Upper lobe of right lung (tissue), 1 donor: ENCODE measurements at regions not wholly inside any gene's neighbourhood (a gene's known extent, or its start where the extent isn't known, plus 50 kb on each side); places are given as distances from the start of the nearest gene placed in this dataset.

Experiments used
- ATAC-seq: fragments of 200-7000 bp; cut with Tn5 transposase; one replicate; pipeline ENCODE4 v1.9.1; 2020; ENCODE audit warnings: mild to moderate bottlenecking, moderate library complexity
- DNase-seq: peaks from one replicate; pipeline ENCODE4 v3.0.0-alpha.2; 2020
- H3K27ac ChIP-seq: fragments of 200-600 bp; one replicate; pipeline ENCODE4 v1.8.0; 2022
- H3K27me3 ChIP-seq: fragments of 200-600 bp; one replicate; pipeline ENCODE4 v1.8.0; 2022; ENCODE audit warnings: mild to moderate bottlenecking
- H3K36me3 ChIP-seq: fragments of 200-600 bp; one replicate; pipeline ENCODE4 v1.8.0; 2022
- H3K4me1 ChIP-seq: fragments of 200-600 bp; one replicate; pipeline ENCODE4 v1.8.0; 2022
- H3K4me3 ChIP-seq: fragments of 200-600 bp; one replicate; pipeline ENCODE4 v1.8.0; 2022; ENCODE audit warnings: mild to moderate bottlenecking
- H3K9me3 ChIP-seq: fragments of 200-600 bp; one replicate; pipeline ENCODE4 v1.8.0; 2022
- CTCF ChIP-seq: fragments of 200-600 bp; IDR thresholded peaks from one replicate; pipeline ENCODE4 v1.8.0; 2022; ENCODE audit warnings: antibody characterized with exemption
- intact Hi-C: fragments of 100-400 bp; cut with DNase I; formaldehyde crosslinking; loops from one replicate; pipeline ENCODE4 v1.11.0; 2022
- donor health status: DM: no; HTN: yes; CAD: no; lungs with severe emphysema.

GRCh38 chr7:32283546-32283945, 206.6 kb downstream of the LSM5 start:
- H3K4me1 ChIP-seq: no peaks in the 10 kb centered on the region
- H3K27ac ChIP-seq: no peak overlapping the region
- H3K9me3 ChIP-seq: no peaks in the 10 kb centered on the region
- no peak overlapping the region for H3K4me3 ChIP-seq
- TF ChIP-seq CTCF: no peak
- ATAC-seq (no peak), DNase-seq (no peak)
- no peaks in the 10 kb centered on the region for H3K27me3 ChIP-seq
- intact Hi-C loops: no loop called here
- H3K36me3 ChIP-seq: no peaks in the 10 kb centered on the region

DNA sequence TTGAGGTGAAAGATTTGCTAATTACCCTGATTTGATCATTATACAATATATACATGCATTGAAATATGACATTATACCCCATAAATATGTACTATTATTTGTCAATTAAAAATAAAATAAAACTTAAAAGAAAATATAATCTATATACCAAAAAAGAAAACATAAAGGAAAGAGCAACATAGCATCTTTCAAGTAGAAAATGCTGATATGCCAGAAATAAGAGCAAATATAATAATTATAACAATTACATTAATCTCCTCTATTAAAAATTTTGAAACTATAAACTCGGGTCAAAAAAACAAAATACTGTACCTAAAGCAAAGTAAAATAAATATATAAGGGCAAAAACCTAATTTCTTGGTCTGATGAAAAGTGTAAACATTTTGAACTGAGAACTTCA, 209.3 kb upstream of the PDE1C start:
- intact Hi-C loops: no loop called here
- ATAC-seq: no peak

GRCh38 chr7:32275216-32276009, 205.2 kb upstream of the PDE1C start:
- intact Hi-C loops: no loop called here
- no peak for ATAC-seq
- Histone ChIP-seq H3K27ac (no peak overlapping the region), H3K27me3 (no peaks in the 10 kb centered on the region), H3K4me1 (no peaks in the 10 kb centered on the region), H3K36me3 (no peaks in the 10 kb centered on the region), H3K9me3 (no peaks in the 10 kb centered on the region), H3K4me3 (no peak overlapping the region)
- TF ChIP-seq CTCF: no peak
- no peak for DNase-seq

More for the DNA sequence above, 209.3 kb upstream of the PDE1C start:
- Histone ChIP-seq H3K4me1 (no peaks in the 10 kb centered on the region), H3K36me3 (no peaks in the 10 kb centered on the region), H3K27ac (no peak overlapping the region), H3K4me3 (no peak overlapping the region), H3K27me3 (no peaks in the 10 kb centered on the region), H3K9me3 (no peaks in the 10 kb centered on the region)
- no peak for DNase-seq
- no peak for TF ChIP-seq CTCF

DNA sequence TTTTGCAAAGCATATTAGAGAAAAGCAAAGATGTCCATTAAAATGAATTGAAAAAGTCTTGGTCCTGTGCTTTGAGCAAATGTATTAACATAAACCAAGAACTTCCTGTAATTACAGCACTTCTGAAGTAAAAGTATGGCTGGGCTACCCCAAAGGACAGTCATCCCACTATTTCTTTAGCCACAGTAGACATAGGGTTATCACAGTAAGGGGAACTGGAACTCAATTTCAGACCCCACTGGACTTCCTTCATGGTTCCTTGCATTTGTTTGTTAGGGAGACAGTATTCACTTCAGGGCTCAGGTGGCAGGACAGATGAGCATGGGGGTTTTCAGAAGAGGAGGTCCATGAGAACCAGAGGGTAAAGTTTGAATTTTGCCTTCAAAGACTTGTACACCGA, 203.1 kb upstream of the PDE1C start:
- no peak for TF ChIP-seq CTCF
- no peak overlapping the region for H3K27ac ChIP-seq
- H3K4me3 ChIP-seq: no peak overlapping the region
- H3K36me3 ChIP-seq: no peaks in the 10 kb centered on the region
- no peak for ATAC-seq
- no peak for DNase-seq
- no peaks in the 10 kb centered on the region for H3K27me3 ChIP-seq
- no peaks in the 10 kb centered on the region for H3K9me3 ChIP-seq
- H3K4me1 ChIP-seq: no peaks in the 10 kb centered on the region
- intact Hi-C loops: no loop called here

DNA sequence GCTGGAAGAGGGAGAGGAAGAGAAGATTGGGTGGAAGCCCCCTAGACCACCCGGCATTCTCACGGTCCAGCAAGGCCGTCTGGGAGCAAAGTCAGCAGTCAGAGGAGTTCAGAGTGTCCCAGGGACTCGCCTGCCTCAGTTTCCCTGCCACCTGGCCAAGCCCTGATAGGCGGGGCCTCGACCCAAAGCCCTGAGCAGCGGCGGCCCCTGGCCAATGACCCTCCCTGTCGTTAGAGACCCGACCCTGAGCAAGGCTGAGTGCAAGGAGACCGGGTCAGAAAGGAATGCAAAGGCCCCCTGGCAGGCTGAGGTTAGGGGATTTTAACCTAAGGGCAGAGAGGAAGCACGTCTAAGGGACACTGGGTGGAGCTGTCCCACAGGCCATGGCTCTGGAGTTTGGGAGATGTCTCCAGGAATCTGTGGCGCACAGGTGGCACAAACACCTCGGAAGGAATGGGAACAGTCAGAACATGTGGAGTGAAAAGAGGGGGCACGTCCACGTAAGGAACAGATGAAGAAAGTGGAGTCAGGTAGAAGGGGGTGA, 196.8 kb upstream of the PDE1C start:
- no peak overlapping the region for H3K27ac ChIP-seq
- H3K27me3 ChIP-seq: no peaks in the 10 kb centered on the region
- ATAC-seq (no peak), DNase-seq (no peak)
- no peak for TF ChIP-seq CTCF
- H3K4me3 ChIP-seq: no peak overlapping the region
- intact Hi-C loops: no loop called here
- no peaks in the 10 kb centered on the region for H3K9me3 ChIP-seq
- no peaks in the 10 kb centered on the region for H3K36me3 ChIP-seq
- H3K4me1 ChIP-seq: no peaks in the 10 kb centered on the region
